ENCODE measurements at regions not wholly inside any gene's neighbourhood (a gene's known extent, or its start where the extent isn't known, plus 50 kb on each side); places are given as distances from the start of the nearest gene placed in this dataset.

GRCh38 chr12:84436134-84436533 lies 476.5 kb downstream of the SLC6A15 start:
- no peak for TF ChIP-seq PKNOX1 (IDR thresholded peaks at IDR 0.05)
- TF ChIP-seq CTBP1 (IDR thresholded peaks at IDR 0.05; ENCODE audit: borderline replicate concordance), result no peak
- TF ChIP-seq SUZ12 (IDR thresholded peaks at IDR 0.05), result no peak
- TF ChIP-seq BHLHE40 (IDR thresholded peaks at IDR 0.05; ENCODE audit: borderline replicate concordance), result no peak
- TF ChIP-seq ZNF384 (IDR thresholded peaks at IDR 0.05), result no peak
- TF ChIP-seq ELF4 (IDR thresholded peaks at IDR 0.05), result no peak
- TF ChIP-seq FOXM1 (IDR thresholded peaks at IDR 0.05; ENCODE audit: borderline replicate concordance), result no peak
- TF ChIP-seq FOXA1 (IDR thresholded peaks at IDR 0.05), result no peak
- no peak for TF ChIP-seq TARDBP (IDR thresholded peaks at IDR 0.05)
- POLR2A ChIA-PET, result no interaction called here
- DNase-seq (ENCODE audit: extremely low spot score), result no peak
- CTCF ChIA-PET, result no interaction called here

GRCh38 chr12:84435682-84436081 lies 476.9 kb downstream of the SLC6A15 start:
- POLR2A ChIA-PET, result no interaction called here
- DNase-seq (ENCODE audit: extremely low spot score), result no peak
- no peak for TF ChIP-seq FOXA1 (IDR thresholded peaks at IDR 0.05)
- TF ChIP-seq PKNOX1 (IDR thresholded peaks at IDR 0.05), result no peak
- no peak for TF ChIP-seq NFRKB (IDR thresholded peaks at IDR 0.05)
- TF ChIP-seq SP1 (IDR thresholded peaks at IDR 0.05), result no peak
- CTCF ChIA-PET, result no interaction called here

GRCh38 chr12:84422340-84422739 lies 490.3 kb downstream of the SLC6A15 start:
- POLR2A ChIA-PET, result no interaction called here
- CTCF ChIA-PET, result no interaction called here
- no peak for TF ChIP-seq ZNF384 (IDR thresholded peaks at IDR 0.05)
- DNase-seq (ENCODE audit: extremely low spot score), result no peak

- ChIA-PET CTCF (no interaction called here), POLR2A (no interaction called here)
- no peak for TF ChIP-seq SUZ12 (IDR thresholded peaks at IDR 0.05)
- no peak for TF ChIP-seq TARDBP (IDR thresholded peaks at IDR 0.05)
- no peak for TF ChIP-seq SP1 (IDR thresholded peaks at IDR 0.05)
- DNase-seq (ENCODE audit: extremely low spot score), result no peak
Observed at GRCh38 chr12:84421103-84421502, 491.5 kb downstream of the SLC6A15 start.

- no peak for DNase-seq (ENCODE audit: extremely low spot score)
- ChIA-PET CTCF (no interaction called here), POLR2A (no interaction called here)
- TF ChIP-seq SUZ12 (IDR thresholded peaks at IDR 0.05) (no peak), ZNF384 (IDR thresholded peaks at IDR 0.05) (no peak), TARDBP (IDR thresholded peaks at IDR 0.05) (no peak), BHLHE40 (IDR thresholded peaks at IDR 0.05; ENCODE audit: borderline replicate concordance) (no peak), LEF1 (IDR thresholded peaks at IDR 0.05; ENCODE audit: borderline replicate concordance) (no peak), CTBP1 (IDR thresholded peaks at IDR 0.05; ENCODE audit: borderline replicate concordance) (no peak), FOXM1 (IDR thresholded peaks at IDR 0.05; ENCODE audit: borderline replicate concordance) (no peak), FOXA1 (IDR thresholded peaks at IDR 0.05) (no peak), SP1 (IDR thresholded peaks at IDR 0.05) (no peak)
Observed at GRCh38 chr12:84416626-84417025, 496.0 kb downstream of the SLC6A15 start.

- ChIA-PET POLR2A (no interaction called here), CTCF (no interaction called here)
- no peak for DNase-seq (ENCODE audit: extremely low spot score)
- TF ChIP-seq HDGF (IDR thresholded peaks at IDR 0.05; ENCODE audit: borderline replicate concordance) (no peak), LEF1 (IDR thresholded peaks at IDR 0.05; ENCODE audit: borderline replicate concordance) (no peak), L3MBTL2 (conservative IDR thresholded peaks at IDR 0.05) (no peak)
Observed at GRCh38 chr12:84415946-84416345, 496.7 kb downstream of the SLC6A15 start.

GRCh38 chr12:84413656-84414055 lies 498.9 kb downstream of the SLC6A15 start:
- DNase-seq (ENCODE audit: extremely low spot score), result no peak
- no peak for TF ChIP-seq SUZ12 (IDR thresholded peaks at IDR 0.05)
- CTCF ChIA-PET, result interaction anchor here (0.7 kb wide), 1 partner anchor 669 kb away, joined by 4 read pairs; no protein-coding TSS in a partner anchor
- POLR2A ChIA-PET, result no interaction called here

GRCh38 chr12:84412226-84412625 lies 500.4 kb downstream of the SLC6A15 start:
- ChIA-PET CTCF (interaction anchor here (0.7 kb wide), 1 partner anchor 501 kb away, joined by 3 read pairs; no protein-coding TSS in a partner anchor), POLR2A (no interaction called here)
- TF ChIP-seq FOXM1 (IDR thresholded peaks at IDR 0.05; ENCODE audit: borderline replicate concordance) (no peak), LEF1 (IDR thresholded peaks at IDR 0.05; ENCODE audit: borderline replicate concordance) (no peak), FOXK2 (IDR thresholded peaks at IDR 0.05) (no peak), TARDBP (IDR thresholded peaks at IDR 0.05) (no peak), NFRKB (IDR thresholded peaks at IDR 0.05) (no peak), ARNT (IDR thresholded peaks at IDR 0.05) (no peak), FOXA1 (IDR thresholded peaks at IDR 0.05) (no peak), SP1 (IDR thresholded peaks at IDR 0.05) (no peak), HDGF (IDR thresholded peaks at IDR 0.05; ENCODE audit: borderline replicate concordance) (no peak), SUZ12 (IDR thresholded peaks at IDR 0.05) (no peak), PKNOX1 (IDR thresholded peaks at IDR 0.05) (no peak), CTBP1 (IDR thresholded peaks at IDR 0.05; ENCODE audit: borderline replicate concordance) (no peak), ELF4 (IDR thresholded peaks at IDR 0.05) (no peak), L3MBTL2 (conservative IDR thresholded peaks at IDR 0.05) (no peak), ZNF384 (IDR thresholded peaks at IDR 0.05) (no peak), BHLHE40 (IDR thresholded peaks at IDR 0.05; ENCODE audit: borderline replicate concordance) (no peak)
- no peak for DNase-seq (ENCODE audit: extremely low spot score)
